GM20000 (cell line): ENCODE measurements at regions not wholly inside any gene's neighbourhood (a gene's known extent, or its start where the extent isn't known, plus 50 kb on each side); places are given as distances from the start of the nearest gene placed in this dataset.

Experiments used
- DNase-seq: peaks from one replicate; pipeline ENCODE4 v3.0.0; 2012; ENCODE audit warnings: low spot score
- CTCF ChIP-seq: IDR thresholded peaks from 2 replicates; pipeline ENCODE4 v1.5.1; 2012; ENCODE audit warnings: mild to moderate bottlenecking, control low read depth; ENCODE audit errors: extremely low read depth, missing control alignments

GRCh38 chr7:19623676-19624075 is 85.2 kb downstream of the POLR1F start:
- no peak for TF ChIP-seq CTCF
- no peak for DNase-seq

- no peak for TF ChIP-seq CTCF
- DNase-seq: no peak
Measured at GRCh38 chr7:19621740-19622139, 87.1 kb downstream of the POLR1F start.

- no peak for TF ChIP-seq CTCF
- no peak for DNase-seq
Measured at GRCh38 chr7:19620470-19620869, 88.4 kb downstream of the POLR1F start.

- TF ChIP-seq CTCF: no peak
- no peak for DNase-seq
Measured at GRCh38 chr7:19619122-19619521, 89.7 kb downstream of the POLR1F start.

GRCh38 chr7:19617901-19618300 is 90.9 kb downstream of the POLR1F start:
- DNase-seq: no peak
- TF ChIP-seq CTCF: no peak

GRCh38 chr7:19610194-19610943 is 98.5 kb downstream of the POLR1F start:
- TF ChIP-seq CTCF: no peak
- DNase-seq: no peak

- no peak for TF ChIP-seq CTCF
- no peak for DNase-seq
Measured at GRCh38 chr7:19589446-19589845, 119.4 kb downstream of the POLR1F start.
